ENCODE measurements at regions not wholly inside any gene's neighbourhood (a gene's known extent, or its start where the extent isn't known, plus 50 kb on each side); places are given as distances from the start of the nearest gene placed in this dataset.

DNA sequence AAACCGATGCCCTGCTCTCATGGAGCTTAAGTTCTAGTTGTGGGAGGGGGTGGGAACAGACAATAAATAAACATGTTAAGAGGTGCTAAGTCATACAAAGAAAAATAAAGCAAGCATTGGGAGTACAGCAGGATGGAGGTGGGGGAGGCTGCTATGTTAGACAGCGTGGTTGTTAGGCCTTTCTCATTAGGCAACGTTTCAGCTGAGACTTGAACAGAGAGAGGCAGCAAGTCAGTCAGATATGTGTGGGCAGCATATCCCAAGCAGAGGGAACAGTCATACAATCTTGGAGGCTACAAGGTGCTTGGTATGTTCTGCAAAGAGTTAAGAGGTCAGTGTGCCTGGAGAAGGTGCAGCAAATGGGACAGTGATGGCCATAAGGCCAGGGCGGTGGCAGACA lies 97.7 kb upstream of the CCDC196 start:
- Histone ChIP-seq H3K4me2 (ENCODE audit: low read depth, low read length) (no peak overlapping the region), H3K4me1 (ENCODE audit: control insufficient read depth, insufficient read depth, low read length) (no peaks in the 10 kb centered on the region), H3K18ac (ENCODE audit: low read depth, low read length) (no peak overlapping the region), H2AFZ (replicated peaks; ENCODE audit: low read length, poor library complexity) (no peak overlapping the region), H3K14ac (replicated peaks; ENCODE audit: low read depth, low read length) (no peak overlapping the region), H2AK9ac (replicated peaks; ENCODE audit: low read depth, low read length, poor library complexity) (no peak overlapping the region), H3K9ac (ENCODE audit: low read depth, low read length) (no peak overlapping the region), H4K8ac (ENCODE audit: low read depth in 2 of 2, low read length in 2 of 2) (no peak overlapping the region), H3K27me3 (ENCODE audit: control insufficient read depth, insufficient read depth, low read length) (no peaks in the 10 kb centered on the region), H3K9me3 (ENCODE audit: control insufficient read depth, insufficient read depth, low read length) (no peaks in the 10 kb centered on the region), H3K4me3 (ENCODE audit: insufficient read depth, low read depth, low read length) (no peak overlapping the region), H2AK5ac (ENCODE audit: low read depth, low read length) (no peak overlapping the region), H4K5ac (ENCODE audit: low read depth, low read length) (no peak overlapping the region), H3K56ac (ENCODE audit: extremely low read depth, insufficient read depth, low read length) (no peak overlapping the region), H2BK5ac (ENCODE audit: low read depth, low read length, poor library complexity, severe bottlenecking) (no peak overlapping the region), H3K79me1 (ENCODE audit: low read depth in 1 of 2, low read length in 2 of 2) (no peaks in the 10 kb centered on the region), H2BK120ac (ENCODE audit: low read depth, low read length) (no peak overlapping the region), H3K9me1 (ENCODE audit: insufficient read depth, low read length) (no peaks in the 10 kb centered on the region), H2BK20ac (ENCODE audit: low read depth, low read length) (no peak overlapping the region), H3K36me3 (ENCODE audit: control insufficient read depth, insufficient read depth, low read length) (no peaks in the 10 kb centered on the region), H3K27ac (ENCODE audit: insufficient read depth, low read length) (no peak overlapping the region), H3K4ac (ENCODE audit: low read depth, low read length) (no peak overlapping the region), H4K20me1 (ENCODE audit: insufficient read depth, low read length) (no peaks in the 10 kb centered on the region), H3K23ac (ENCODE audit: low read depth, low read length) (no peak overlapping the region), H2BK15ac (ENCODE audit: low read depth, low read length) (no peak overlapping the region), H4K91ac (ENCODE audit: insufficient read depth, low read depth, low read length) (no peak overlapping the region)
- DNase-seq (no peak), ATAC-seq (ENCODE audit: low read depth) (no peak)
- BruUV-seq (replicated peaks): no TSS peak
- POLR2A ChIA-PET (ENCODE audit: unreplicated experiment): no interaction called here
- in situ Hi-C loops (cut with MboI; ENCODE audit: low sequenced_read_pairs) (no loop called here), dilution Hi-C loops (cut with HindIII; ENCODE audit: low sequenced_read_pairs, unreplicated experiment) (no loop called here), intact Hi-C loops (cut with micrococcal nuclease) (no loop called here)
- WGBS, 2 experiments (ENCODE audit: extremely low coverage in 2 of 2, insufficient read length in 1 of 2): 50% methylated on average over 1 of the region's 4 CpGs; no CpG with 5 or more reads in 1 of the 2 experiments
- CTCF ChIA-PET: no interaction called here
- no peak for TF ChIP-seq BHLHE40 (IDR thresholded peaks at IDR 0.05; ENCODE audit: low read depth, low read length)
- no peak for TF ChIP-seq MAZ (IDR thresholded peaks at IDR 0.05; ENCODE audit: borderline replicate concordance, low read depth, low read length)
- TF ChIP-seq SMC3 (IDR thresholded peaks at IDR 0.05; ENCODE audit: low read depth, low read length): no peak
- TF ChIP-seq, protein P1, sequence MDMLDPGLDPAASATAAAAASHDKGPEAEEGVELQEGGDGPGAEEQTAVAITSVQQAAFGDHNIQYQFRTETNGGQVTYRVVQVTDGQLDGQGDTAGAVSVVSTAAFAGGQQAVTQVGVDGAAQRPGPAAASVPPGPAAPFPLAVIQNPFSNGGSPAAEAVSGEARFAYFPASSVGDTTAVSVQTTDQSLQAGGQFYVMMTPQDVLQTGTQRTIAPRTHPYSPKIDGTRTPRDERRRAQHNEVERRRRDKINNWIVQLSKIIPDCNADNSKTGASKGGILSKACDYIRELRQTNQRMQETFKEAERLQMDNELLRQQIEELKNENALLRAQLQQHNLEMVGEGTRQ (IDR thresholded peaks at IDR 0.05; ENCODE audit: low read depth, low read length): no peak
- no peak for TF ChIP-seq RAD21 (IDR thresholded peaks at IDR 0.05; ENCODE audit: low read length)
- TF ChIP-seq CHD1 (IDR thresholded peaks at IDR 0.05; ENCODE audit: low read depth, low read length): no peak
- TF ChIP-seq CTCF (conservative IDR thresholded peaks at IDR 0.05; ENCODE audit: low read depth, low read length): no peak
- TF ChIP-seq RFX5 (IDR thresholded peaks at IDR 0.05; ENCODE audit: low read depth, low read length): no peak
- no peak for TF ChIP-seq MAFK (IDR thresholded peaks at IDR 0.05; ENCODE audit: low read depth, low read length)
